ENCODE measurements at regions not wholly inside any gene's neighbourhood (a gene's known extent, or its start where the extent isn't known, plus 50 kb on each side); places are given as distances from the start of the nearest gene placed in this dataset.
"Not testable (repeated sequence)": the region's sequence is repeated elsewhere in the genome, so short reads cannot be mapped to it uniquely, and the experiment has no call there.

DNA sequence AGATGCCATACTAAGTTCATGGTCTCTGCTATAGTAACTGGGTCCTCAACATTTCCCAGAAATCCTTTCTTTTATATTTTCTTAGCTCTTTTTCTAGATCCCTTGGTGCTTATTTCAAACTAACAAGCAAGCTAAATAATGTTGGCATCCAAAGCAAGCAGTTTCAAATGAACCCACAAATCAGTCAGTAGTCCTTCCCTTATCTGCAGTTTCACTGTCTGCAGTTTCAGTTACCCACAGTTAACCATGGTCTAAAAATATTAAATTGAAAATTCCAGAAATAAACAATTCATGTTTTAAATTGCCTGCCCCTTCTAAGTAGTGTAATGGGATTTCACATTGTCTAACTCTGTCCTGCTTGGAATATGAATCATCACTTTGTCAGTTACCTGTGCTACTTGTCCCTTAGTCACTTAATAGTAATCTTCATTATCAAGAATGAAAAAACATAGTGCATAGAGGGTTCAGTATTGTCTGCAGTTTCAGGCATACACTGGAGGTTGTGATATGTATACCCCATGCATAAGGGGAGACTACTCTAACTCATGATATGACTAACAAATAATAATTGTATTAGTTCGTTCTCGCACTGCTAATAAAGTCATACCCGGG, 633.7 kb downstream of the MECOM start:
- no peak for DNase-seq (ENCODE audit: low read depth)

DNA sequence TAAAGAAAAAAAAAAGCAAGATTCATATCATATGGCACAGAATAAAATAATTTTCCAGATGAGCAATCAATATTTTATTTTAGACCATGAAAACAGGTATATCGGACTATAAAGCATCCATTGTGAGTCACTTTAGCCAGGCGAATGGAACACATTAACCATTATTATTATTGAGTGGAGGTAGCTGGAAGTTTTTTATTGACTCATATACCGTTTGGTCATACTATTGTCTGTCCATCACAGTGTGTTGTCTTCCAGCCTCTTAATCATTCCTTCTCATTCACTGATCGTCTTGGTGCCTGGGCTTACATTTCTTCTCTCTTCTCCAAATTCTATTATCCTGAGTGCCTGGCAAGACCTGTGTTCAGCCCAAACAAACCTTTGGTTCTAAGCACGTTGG, 634.8 kb downstream of the MECOM start:
- no peak for DNase-seq (ENCODE audit: low read depth)

- DNase-seq (ENCODE audit: low read depth): peak; percentile 92
Observed at GRCh38 chr3:169026543-169027182, 636.8 kb downstream of the MECOM start.

DNA sequence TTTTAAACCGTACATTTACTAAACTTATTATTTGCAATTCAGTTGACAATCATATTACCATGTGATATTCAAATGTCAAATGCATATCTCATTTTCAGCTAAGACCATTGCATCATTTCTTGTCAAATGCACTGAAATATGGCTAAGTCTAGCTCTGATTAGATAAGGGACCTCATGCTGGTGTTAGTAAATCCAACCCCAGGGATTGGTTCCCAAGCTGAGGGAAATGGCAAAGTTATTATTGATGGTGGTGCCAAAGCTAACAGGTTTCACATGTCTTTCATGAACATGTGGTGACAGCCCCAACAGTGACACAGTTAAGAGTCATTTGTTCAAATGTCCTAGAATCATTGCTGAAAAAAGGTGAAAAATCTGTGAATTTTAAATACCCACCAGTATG, 641.1 kb downstream of the MECOM start:
- no peak for DNase-seq (ENCODE audit: low read depth)

DNA sequence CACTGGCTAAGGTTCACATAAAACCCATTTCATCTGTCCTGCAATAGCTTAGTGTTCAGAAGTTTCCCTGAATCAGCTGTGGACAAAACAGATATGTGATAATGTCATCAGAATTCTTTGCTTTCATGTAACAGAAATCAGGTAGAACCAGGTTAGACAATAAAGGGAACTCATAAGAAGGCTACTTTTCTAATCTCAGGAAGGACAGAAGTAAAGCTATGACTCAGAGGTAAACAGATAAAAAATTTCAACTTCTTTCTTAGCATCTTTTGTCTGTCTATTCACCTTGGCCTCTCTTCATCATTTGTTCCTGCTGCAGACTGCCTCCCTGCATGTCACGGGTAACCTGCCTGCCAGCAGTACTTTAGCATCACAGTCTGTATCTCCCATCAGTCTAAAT, 643.1 kb downstream of the MECOM start:
- DNase-seq (ENCODE audit: low read depth): no peak

- DNase-seq (ENCODE audit: low read depth): no peak
Observed at GRCh38 chr3:169009453-169009852, 654.1 kb downstream of the MECOM start.

GRCh38 chr3:169008776-169009358, 654.6 kb downstream of the MECOM start:
- DNase-seq (ENCODE audit: low read depth): no peak

DNA sequence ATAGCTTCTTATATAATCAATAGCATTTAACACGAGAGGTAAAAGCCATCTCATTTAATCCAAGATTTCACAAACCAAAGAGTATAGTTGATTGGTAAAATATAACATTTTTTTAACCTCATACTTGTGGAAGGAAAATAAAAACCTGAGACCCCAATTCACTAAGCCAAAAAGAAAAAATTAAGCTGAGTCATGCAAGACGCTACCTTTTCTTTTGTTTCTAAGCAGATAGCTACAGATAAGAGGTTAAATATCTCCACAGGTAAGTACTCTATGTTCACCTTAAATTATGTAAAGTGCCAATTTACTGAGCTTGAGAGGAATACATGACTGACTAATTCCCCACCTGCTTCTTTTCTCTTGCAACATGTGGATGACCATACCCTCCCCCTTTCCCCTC, 656.4 kb downstream of the MECOM start:
- DNase-seq (ENCODE audit: low read depth): no peak

DNA sequence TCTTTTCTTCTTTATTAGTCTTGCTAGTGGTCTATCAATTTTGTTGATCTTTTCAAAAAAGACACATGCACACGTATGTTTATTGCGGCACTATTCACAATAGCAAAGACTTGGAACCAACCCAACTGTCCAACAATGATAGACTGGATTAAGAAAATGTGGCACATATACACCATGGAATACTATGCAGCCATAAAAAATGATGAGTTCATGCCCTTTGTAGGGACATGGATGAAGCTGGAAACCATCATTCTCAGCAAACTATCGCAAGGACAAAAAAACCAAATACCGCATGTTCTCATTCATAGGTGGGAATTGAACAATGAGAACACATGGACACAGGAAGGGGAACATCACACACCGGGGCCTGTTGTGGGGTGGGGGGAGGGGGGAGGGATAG, 657.1 kb downstream of the MECOM start:
- DNase-seq (ENCODE audit: low read depth): not testable (repeated sequence)

- no peak for DNase-seq (ENCODE audit: low read depth)
Observed at GRCh38 chr3:169002689-169003088, 660.8 kb downstream of the MECOM start.

- no peak for DNase-seq (ENCODE audit: low read depth)
Observed at GRCh38 chr3:168998792-168999191, 664.7 kb downstream of the MECOM start.

- no peak for DNase-seq (ENCODE audit: low read depth)
Observed at GRCh38 chr3:168997488-168997887, 666.0 kb downstream of the MECOM start.

DNA sequence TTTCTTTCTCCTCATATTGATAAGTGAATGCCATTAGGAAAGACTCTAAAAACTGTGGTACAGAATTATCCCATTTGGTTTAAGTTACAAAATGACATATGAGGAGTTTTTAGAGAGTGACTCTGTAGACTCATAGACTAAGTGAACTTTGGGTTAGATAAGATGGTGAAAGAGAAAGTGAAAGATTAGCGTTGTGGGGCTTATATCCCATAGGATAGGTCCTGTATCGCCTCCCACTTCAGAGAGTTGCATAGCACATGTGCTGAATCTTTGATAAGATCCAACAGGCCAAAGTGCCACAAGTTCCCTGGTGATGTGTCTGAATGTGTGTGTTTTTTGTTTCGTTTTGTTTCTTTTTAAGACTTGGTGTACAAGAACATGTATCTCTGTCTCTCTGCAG, 666.9 kb downstream of the MECOM start:
- DNase-seq (ENCODE audit: low read depth): no peak

DNA sequence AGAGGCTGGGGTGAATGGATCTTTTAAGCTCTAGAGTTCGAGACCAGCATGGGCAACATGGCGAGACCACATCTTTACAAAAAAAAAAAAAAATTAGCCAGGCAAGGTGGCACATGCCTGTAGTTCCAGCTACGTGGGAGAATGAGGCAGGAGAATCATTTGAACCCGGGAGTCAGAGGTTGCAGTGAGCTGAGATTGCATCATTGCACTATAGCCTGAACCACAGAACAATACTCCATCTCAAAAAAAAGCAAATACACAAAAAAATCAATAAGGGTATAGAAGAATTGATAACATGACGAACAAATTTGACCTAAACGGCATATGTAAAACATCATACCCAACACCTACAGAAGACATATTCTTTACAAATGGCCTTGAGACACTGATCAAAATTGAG, 668.4 kb downstream of the MECOM start:
- DNase-seq (ENCODE audit: low read depth): no peak

- no peak for DNase-seq (ENCODE audit: low read depth)
Observed at GRCh38 chr3:168991803-168992202, 671.7 kb downstream of the MECOM start.

GRCh38 chr3:168990621-168991020, 672.9 kb downstream of the MECOM start:
- DNase-seq (ENCODE audit: low read depth): no peak

- DNase-seq (ENCODE audit: low read depth): no peak
Observed at GRCh38 chr3:168990134-168990533, 673.4 kb downstream of the MECOM start.

DNA sequence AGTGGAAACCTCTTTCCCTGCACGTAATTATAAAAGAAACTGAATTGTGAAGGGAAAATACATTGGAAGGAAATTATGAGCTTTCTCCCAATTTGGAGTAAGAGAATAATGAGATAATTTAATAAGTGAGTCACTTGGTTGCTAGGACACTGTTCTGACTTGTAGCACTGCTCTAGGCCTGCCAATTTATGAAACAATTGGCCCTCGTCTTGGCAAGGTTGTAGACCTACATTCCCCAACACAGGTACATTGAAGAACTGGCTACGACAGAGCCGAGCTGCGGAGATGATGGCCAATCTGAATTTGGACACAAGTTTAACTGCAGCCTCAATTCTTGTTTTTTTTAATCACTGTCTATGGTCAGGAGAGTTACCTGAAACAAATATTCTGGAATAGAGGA, 674.1 kb downstream of the MECOM start:
- DNase-seq (ENCODE audit: low read depth): no peak

GRCh38 chr3:168988853-168989252, 674.7 kb downstream of the MECOM start:
- DNase-seq (ENCODE audit: low read depth): no peak

DNA sequence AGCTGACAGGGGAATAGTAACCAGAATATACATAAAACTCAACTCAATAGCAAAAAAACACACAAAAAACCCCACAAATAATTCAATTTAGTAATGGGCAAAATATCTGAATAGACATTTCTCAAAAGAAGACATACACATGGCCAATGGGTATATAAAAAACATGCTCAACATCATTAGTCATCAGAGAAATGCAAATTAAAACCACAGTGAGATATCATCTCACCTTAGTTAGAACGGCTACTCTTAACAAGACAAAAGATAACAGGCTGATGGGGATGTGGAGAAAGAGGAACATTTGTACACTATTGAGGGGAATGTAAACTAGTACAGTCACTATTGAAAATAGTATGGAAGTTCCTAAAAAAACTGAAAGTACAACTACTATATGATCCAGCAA, 678.6 kb downstream of the MECOM start:
- no peak for DNase-seq (ENCODE audit: low read depth)

DNA sequence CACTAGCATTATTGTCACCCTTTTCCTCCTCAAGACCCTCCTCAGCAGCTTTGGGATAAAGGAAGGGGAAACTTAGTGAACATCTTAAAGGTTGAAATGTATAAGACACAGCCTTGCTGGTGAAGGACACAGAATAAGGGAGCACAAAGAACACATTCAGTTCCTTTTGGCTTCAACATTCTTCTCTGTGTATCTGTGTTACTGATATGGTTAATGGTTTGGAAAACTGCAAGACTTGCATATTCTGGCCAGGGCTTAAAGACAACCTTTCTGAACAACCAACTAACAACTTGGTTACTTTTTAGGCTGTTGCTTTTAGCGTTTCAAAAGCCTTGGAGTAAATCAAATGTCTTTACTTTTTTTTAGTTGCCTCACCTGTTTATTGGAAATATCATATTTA, 680.5 kb downstream of the MECOM start:
- DNase-seq (ENCODE audit: low read depth): no peak

- peak; percentile 2 for DNase-seq (ENCODE audit: low read depth)
Observed at GRCh38 chr3:168981396-168981795, 682.1 kb downstream of the MECOM start.

- peak; percentile 84 for DNase-seq (ENCODE audit: low read depth)
Observed at GRCh38 chr3:168977716-168978374, 685.7 kb downstream of the MECOM start.

All from fibroblast of gingiva (primary cell).